ENCODE measurements at regions not wholly inside any gene's neighbourhood (a gene's known extent, or its start where the extent isn't known, plus 50 kb on each side); places are given as distances from the start of the nearest gene placed in this dataset.

GRCh38 chr4:32858971-32859370 is 2138.8 kb downstream of the PCDH7 start:
- TF ChIP-seq, protein P1, sequence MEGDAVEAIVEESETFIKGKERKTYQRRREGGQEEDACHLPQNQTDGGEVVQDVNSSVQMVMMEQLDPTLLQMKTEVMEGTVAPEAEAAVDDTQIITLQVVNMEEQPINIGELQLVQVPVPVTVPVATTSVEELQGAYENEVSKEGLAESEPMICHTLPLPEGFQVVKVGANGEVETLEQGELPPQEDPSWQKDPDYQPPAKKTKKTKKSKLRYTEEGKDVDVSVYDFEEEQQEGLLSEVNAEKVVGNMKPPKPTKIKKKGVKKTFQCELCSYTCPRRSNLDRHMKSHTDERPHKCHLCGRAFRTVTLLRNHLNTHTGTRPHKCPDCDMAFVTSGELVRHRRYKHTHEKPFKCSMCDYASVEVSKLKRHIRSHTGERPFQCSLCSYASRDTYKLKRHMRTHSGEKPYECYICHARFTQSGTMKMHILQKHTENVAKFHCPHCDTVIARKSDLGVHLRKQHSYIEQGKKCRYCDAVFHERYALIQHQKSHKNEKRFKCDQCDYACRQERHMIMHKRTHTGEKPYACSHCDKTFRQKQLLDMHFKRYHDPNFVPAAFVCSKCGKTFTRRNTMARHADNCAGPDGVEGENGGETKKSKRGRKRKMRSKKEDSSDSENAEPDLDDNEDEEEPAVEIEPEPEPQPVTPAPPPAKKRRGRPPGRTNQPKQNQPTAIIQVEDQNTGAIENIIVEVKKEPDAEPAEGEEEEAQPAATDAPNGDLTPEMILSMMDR (IDR thresholded peaks at IDR 0.05) = no peak
- no peak for TF ChIP-seq EP300 (IDR thresholded peaks at IDR 0.05)
- TF ChIP-seq POLR2A (IDR thresholded peaks at IDR 0.05; ENCODE audit: low read depth) = no peak
